ENCODE measurements at regions not wholly inside any gene's neighbourhood (a gene's known extent, or its start where the extent isn't known, plus 50 kb on each side); places are given as distances from the start of the nearest gene placed in this dataset.

- TF ChIP-seq CTCF (IDR thresholded peaks at IDR 0.05) (no peak), POLR2AphosphoS5 (IDR thresholded peaks at IDR 0.05) (no peak), POLR2A (IDR thresholded peaks at IDR 0.05; ENCODE audit: low read depth) (no peak), EP300 (IDR thresholded peaks at IDR 0.05) (no peak)
Measured at GRCh38 chr4:115972967-115973366, 859.5 kb upstream of the NDST4 start.

All from esophagus muscularis mucosa (tissue), 4 donors.